Gastroesophageal sphincter (tissue), 4 donors: ENCODE measurements at regions not wholly inside any gene's neighbourhood (a gene's known extent, or its start where the extent isn't known, plus 50 kb on each side); places are given as distances from the start of the nearest gene placed in this dataset.

Source experiments
- ATAC-seq: fragments of 150-250 bp; one replicate; pipeline ENCODE4 v1.9.1; 2016; ENCODE audit warnings: mild to moderate bottlenecking, moderate library complexity
- H3K27ac ChIP-seq, 4 donors: fragments of 200-600 bp; sonication (generic) in 3 of 4; 1 replicate in 3 of 4; 2 replicates in 1 of 4; pipeline ENCODE4 v1.5.1; 2016 to 2019
- H3K27me3 ChIP-seq: fragments of 200-600 bp; sonication (generic); one replicate; pipeline ENCODE4 v1.5.1; 2019
- H3K36me3 ChIP-seq, 2 donors: fragments of 200-600 bp; sonication (generic); one replicate each; pipeline ENCODE4 v1.5.1; 2019; ENCODE audit warnings: control low read depth in 1 of 2
- H3K4me1 ChIP-seq, 3 donors: fragments of 200-600 bp; sonication (generic); 1 replicate in 2 of 3; 2 replicates in 1 of 3; pipeline ENCODE4 v1.5.1; 2016 to 2019; ENCODE audit warnings: control low read depth in 2 of 3
- H3K4me3 ChIP-seq, 2 donors: fragments of 200-600 bp; sonication (generic); one replicate each; pipeline ENCODE4 v1.5.1; 2019; ENCODE audit warnings: mild to moderate bottlenecking in 1 of 2, moderate library complexity in 1 of 2
- H3K9me3 ChIP-seq, 3 donors: fragments of 200-600 bp; sonication (generic); one replicate each; pipeline ENCODE4 v1.5.1; 2017 to 2019; ENCODE audit warnings: control low read depth in 2 of 3
- CTCF ChIP-seq, 4 experiments: fragments of 200-600 bp in 2 of 4; fragments of 450-650 bp in 2 of 4; sonication (generic) in 1 of 4; IDR thresholded peaks; one replicate each; pipeline ENCODE4 v1.5.1; 2017 to 2019; ENCODE audit warnings: antibody characterized with exemption in 4 of 4, mild to moderate bottlenecking in 2 of 4, moderate library complexity in 2 of 4
- EP300 ChIP-seq: sonication (generic); formaldehyde crosslinking; IDR thresholded peaks from one replicate; pipeline ENCODE4 v1.6.1; 2017; ENCODE audit warnings: antibody characterized with exemption, mild to moderate bottlenecking
- POLR2A ChIP-seq, 2 donors: fragments of 450-650 bp; IDR thresholded peaks; one replicate each; pipeline ENCODE4 v1.6.1; 2017; ENCODE audit warnings: antibody characterized with exemption in 2 of 2, mild to moderate bottlenecking in 2 of 2, moderate library complexity in 1 of 2
- POLR2AphosphoS5 ChIP-seq: sonication (generic); formaldehyde crosslinking; IDR thresholded peaks from one replicate; pipeline ENCODE4 v1.6.1; 2017; ENCODE audit warnings: antibody characterized with exemption
- WGBS, 2 donors: methylation state at CpG; one replicate each; pipeline ENCODE4 v1.1.5; 2018; ENCODE audit warnings: low coverage in 1 of 2; 5-methylcytosine and 5-hydroxymethylcytosine counted together

GRCh38 chr11:37721485-37721884 lies 1123.4 kb upstream of the RAG2 start:
- TF ChIP-seq CTCF (IDR thresholded peaks at IDR 0.05): no peak
- TF ChIP-seq POLR2A (IDR thresholded peaks at IDR 0.05): no peak
- no peak for TF ChIP-seq POLR2AphosphoS5
- no peak for TF ChIP-seq EP300
- Histone ChIP-seq H3K9me3 (no peaks in the 10 kb centered on the region), H3K36me3 (no peaks in the 10 kb centered on the region), H3K4me3 (no peak overlapping the region), H3K27ac (no peak overlapping the region), H3K4me1 (no peaks in the 10 kb centered on the region), H3K27me3 (no peaks in the 10 kb centered on the region)
- WGBS, 2 donors: 68 to 75% methylated on average over 2 of the region's 2 CpGs
- ATAC-seq: no peak

- ATAC-seq: peak; percentile 80
- Histone ChIP-seq H3K9me3 (no peaks in the 10 kb centered on the region), H3K27ac (no peak overlapping the region)
These were observed 1120.5 kb upstream of the RAG2 start for GRCh38 chr11:37718431-37718999.

GRCh38 chr11:37712251-37712650 lies 1114.2 kb upstream of the RAG2 start:
- 31 to 38% methylated on average over 3 of the region's 3 CpGs for WGBS, 2 donors
- ATAC-seq: no peak
- H3K4me3 ChIP-seq: no peak overlapping the region
- no peaks in the 10 kb centered on the region for H3K9me3 ChIP-seq
- no peaks in the 10 kb centered on the region for H3K36me3 ChIP-seq
- peaks cover 0 to 18% (median 0%) of the 10 kb centered on the region in 3 donors for H3K4me1 ChIP-seq
- TF ChIP-seq EP300 (no peak), CTCF (IDR thresholded peaks at IDR 0.05) (no peak), POLR2AphosphoS5 (no peak), POLR2A (IDR thresholded peaks at IDR 0.05) (no peak)
- no peak overlapping the region for H3K27ac ChIP-seq
- H3K27me3 ChIP-seq: no peaks in the 10 kb centered on the region

More at GRCh38 chr11:37718431-37718999, 1120.5 kb upstream of the RAG2 start:
- TF ChIP-seq CTCF (IDR thresholded peaks at IDR 0.05) (no peak), POLR2A (IDR thresholded peaks at IDR 0.05) (no peak), POLR2AphosphoS5 (peak; percentile 78)
- no peaks in the 10 kb centered on the region for H3K36me3 ChIP-seq
- WGBS, 2 donors: 83% methylated on average over 1 of the region's 1 CpG; no CpG with 5 or more reads in 1 of the 2 donors
- H3K4me1 ChIP-seq: no peaks in the 10 kb centered on the region
- no peaks in the 10 kb centered on the region for H3K27me3 ChIP-seq
- H3K4me3 ChIP-seq: no peak overlapping the region

- H3K27ac ChIP-seq: no peak overlapping the region
- H3K27me3 ChIP-seq: no peaks in the 10 kb centered on the region
- no peak overlapping the region for H3K4me3 ChIP-seq
- ATAC-seq: no peak
- H3K9me3 ChIP-seq: no peaks in the 10 kb centered on the region
- H3K36me3 ChIP-seq: no peaks in the 10 kb centered on the region
- no peak for TF ChIP-seq POLR2A (IDR thresholded peaks at IDR 0.05)
- TF ChIP-seq POLR2AphosphoS5: peak; percentile 26
- no peak for TF ChIP-seq EP300
- WGBS, 2 donors: 0 to 18% methylated on average over 1 of the region's 1 CpG
- peaks cover 0 to 18% (median 0%) of the 10 kb centered on the region in 3 donors for H3K4me1 ChIP-seq
These were observed 1112.0 kb upstream of the RAG2 start for GRCh38 chr11:37710031-37710430.

GRCh38 chr11:37704791-37705190 lies 1106.8 kb upstream of the RAG2 start:
- Histone ChIP-seq H3K27ac (no peak overlapping the region), H3K4me3 (no peak overlapping the region), H3K36me3 (no peaks in the 10 kb centered on the region), H3K4me1 (peaks cover 0 to 2% (median 0%) of the 10 kb centered on the region in 3 donors), H3K9me3 (no peaks in the 10 kb centered on the region), H3K27me3 (no peaks in the 10 kb centered on the region)
- no peak for ATAC-seq
- TF ChIP-seq CTCF (IDR thresholded peaks at IDR 0.05): no peak
- TF ChIP-seq POLR2AphosphoS5: no peak
- TF ChIP-seq POLR2A (IDR thresholded peaks at IDR 0.05): no peak
- no peak for TF ChIP-seq EP300
- 54 to 60% methylated on average over 2 of the region's 2 CpGs for WGBS, 2 donors
